Sigmoid colon (tissue), 6 donors: ENCODE measurements at regions not wholly inside any gene's neighbourhood (a gene's known extent, or its start where the extent isn't known, plus 50 kb on each side); places are given as distances from the start of the nearest gene placed in this dataset.

ENCODE experiments used
- DNase-seq: peaks from one replicate; pipeline ENCODE4 v3.0.0-alpha.2; 2019
- H3K27ac ChIP-seq, 4 donors: fragments of 200-600 bp; sonication (generic); one replicate each; pipeline ENCODE4 v1.5.1; 2016 to 2019; ENCODE audit warnings: mild to moderate bottlenecking in 1 of 4
- H3K27me3 ChIP-seq, 3 donors: fragments of 200-600 bp; sonication (generic); one replicate each; pipeline ENCODE4 v1.5.1; 2019; ENCODE audit warnings: mild to moderate bottlenecking in 1 of 3
- H3K36me3 ChIP-seq, 4 donors: fragments of 200-600 bp; sonication (generic); one replicate each; pipeline ENCODE4 v1.5.1; 2016 to 2019
- H3K4me1 ChIP-seq, 4 donors: fragments of 200-600 bp; sonication (generic); one replicate each; pipeline ENCODE4 v1.5.1; 2017 to 2019
- H3K4me3 ChIP-seq, 4 donors: fragments of 200-600 bp; sonication (generic); one replicate each; pipeline ENCODE4 v1.5.1; 2017 to 2019; ENCODE audit warnings: mild to moderate bottlenecking in 2 of 4, moderate library complexity in 1 of 4
- H3K9me3 ChIP-seq, 4 donors: fragments of 200-600 bp in 3 of 4; sonication (generic) in 3 of 4; one replicate each; pipeline versions ENCODE4 v1.5.1 to v1.6.1; 2013 to 2019
- EP300 ChIP-seq, 4 donors: sonication (generic); formaldehyde crosslinking; IDR thresholded peaks; one replicate each; pipeline ENCODE4 v1.6.1; 2017; ENCODE audit warnings: antibody characterized with exemption in 4 of 4
- POLR2A ChIP-seq, 2 donors: fragments of 450-650 bp; IDR thresholded peaks; one replicate each; pipeline ENCODE4 v1.6.1; 2016; ENCODE audit warnings: antibody characterized with exemption in 2 of 2, mild to moderate bottlenecking in 2 of 2, moderate library complexity in 2 of 2
- POLR2AphosphoS5 ChIP-seq, 4 donors: sonication (generic); formaldehyde crosslinking; IDR thresholded peaks; one replicate each; pipeline ENCODE4 v1.6.1; 2017; ENCODE audit warnings: antibody characterized with exemption in 4 of 4
- WGBS, 2 donors: extraction: QIAGEN DNeasy Blood & Tissue Kit; methylation state at CpG; one replicate each; pipeline ENCODE4 v1.1.7; 2013; 5-methylcytosine and 5-hydroxymethylcytosine counted together
- intact Hi-C: fragments of 100-400 bp; cut with DNase I; formaldehyde crosslinking; loops from one replicate; pipeline ENCODE4 v1.15.1; 2023
- TF ChIP-seq, protein P1 (sequence below), 4 experiments: fragments of 450-650 bp in 3 of 4; fragments of 200-600 bp in 1 of 4; IDR thresholded peaks; one replicate each; pipeline ENCODE4 v1.5.1; 2016 to 2019; ENCODE audit warnings: antibody characterized with exemption in 4 of 4, mild to moderate bottlenecking in 3 of 4, moderate library complexity in 2 of 4
- donor health status: healthy with polysubstance abuse.
- donor health status: healthy.

DNA sequence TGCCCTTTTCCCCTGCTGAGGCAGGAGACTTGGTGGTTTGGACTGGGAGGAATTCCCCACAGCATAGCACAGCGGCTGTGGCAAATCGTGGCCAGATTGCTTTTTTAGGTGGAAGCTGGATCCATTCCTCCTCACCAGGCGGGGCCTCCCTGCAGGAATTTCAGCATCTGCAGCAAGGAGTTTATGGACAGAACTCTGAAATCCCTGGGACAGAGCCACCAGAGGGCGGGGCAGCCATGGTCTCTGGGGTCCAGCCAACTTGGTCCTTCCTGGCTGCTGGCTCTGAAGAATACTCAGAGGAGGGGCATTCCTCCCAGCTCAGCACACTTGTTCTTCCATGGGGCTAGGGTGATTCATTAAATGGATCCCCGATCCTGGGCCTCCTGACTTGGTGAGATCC lies 794.3 kb downstream of the SH3BGRL start:
- H3K27ac ChIP-seq: no peak overlapping the region
- H3K27me3 ChIP-seq: no peaks in the 10 kb centered on the region
- no peaks in the 10 kb centered on the region for H3K4me1 ChIP-seq
- no peaks in the 10 kb centered on the region for H3K36me3 ChIP-seq
- H3K4me3 ChIP-seq: no peak overlapping the region
- no peak for DNase-seq
- intact Hi-C loops: no loop called here
- TF ChIP-seq POLR2AphosphoS5 (IDR thresholded peaks at IDR 0.05): no peak
- TF ChIP-seq, protein P1, sequence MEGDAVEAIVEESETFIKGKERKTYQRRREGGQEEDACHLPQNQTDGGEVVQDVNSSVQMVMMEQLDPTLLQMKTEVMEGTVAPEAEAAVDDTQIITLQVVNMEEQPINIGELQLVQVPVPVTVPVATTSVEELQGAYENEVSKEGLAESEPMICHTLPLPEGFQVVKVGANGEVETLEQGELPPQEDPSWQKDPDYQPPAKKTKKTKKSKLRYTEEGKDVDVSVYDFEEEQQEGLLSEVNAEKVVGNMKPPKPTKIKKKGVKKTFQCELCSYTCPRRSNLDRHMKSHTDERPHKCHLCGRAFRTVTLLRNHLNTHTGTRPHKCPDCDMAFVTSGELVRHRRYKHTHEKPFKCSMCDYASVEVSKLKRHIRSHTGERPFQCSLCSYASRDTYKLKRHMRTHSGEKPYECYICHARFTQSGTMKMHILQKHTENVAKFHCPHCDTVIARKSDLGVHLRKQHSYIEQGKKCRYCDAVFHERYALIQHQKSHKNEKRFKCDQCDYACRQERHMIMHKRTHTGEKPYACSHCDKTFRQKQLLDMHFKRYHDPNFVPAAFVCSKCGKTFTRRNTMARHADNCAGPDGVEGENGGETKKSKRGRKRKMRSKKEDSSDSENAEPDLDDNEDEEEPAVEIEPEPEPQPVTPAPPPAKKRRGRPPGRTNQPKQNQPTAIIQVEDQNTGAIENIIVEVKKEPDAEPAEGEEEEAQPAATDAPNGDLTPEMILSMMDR (IDR thresholded peaks at IDR 0.05): no peak
- no peak for TF ChIP-seq POLR2A (IDR thresholded peaks at IDR 0.05)
- no peak for TF ChIP-seq EP300 (IDR thresholded peaks at IDR 0.05)
- WGBS, 2 donors: 81 to 87% methylated on average over 5 of the region's 5 CpGs
- no peaks in the 10 kb centered on the region for H3K9me3 ChIP-seq

GRCh38 chrX:82029571-82030218 lies 827.8 kb downstream of the SH3BGRL start:
- intact Hi-C loops: no loop called here
- 66 to 75% methylated on average over 10 of the region's 10 CpGs for WGBS, 2 donors
- no peak overlapping the region for H3K27ac ChIP-seq

GRCh38 chrX:82031250-82031649 lies 829.3 kb downstream of the SH3BGRL start:
- 71 to 79% methylated on average over 1 of the region's 1 CpG for WGBS, 2 donors
- TF ChIP-seq EP300 (IDR thresholded peaks at IDR 0.05) (no peak), POLR2A (IDR thresholded peaks at IDR 0.05) (no peak), POLR2AphosphoS5 (IDR thresholded peaks at IDR 0.05) (no peak)
- TF ChIP-seq, protein P1 (IDR thresholded peaks at IDR 0.05): no peak
- no peak overlapping the region for H3K27ac ChIP-seq
- no peak overlapping the region for H3K4me3 ChIP-seq
- no peak for DNase-seq
- no peaks in the 10 kb centered on the region for H3K36me3 ChIP-seq
- no peaks in the 10 kb centered on the region for H3K9me3 ChIP-seq
- H3K27me3 ChIP-seq: no peaks in the 10 kb centered on the region
- no peaks in the 10 kb centered on the region for H3K4me1 ChIP-seq
- intact Hi-C loops: no loop called here

More at GRCh38 chrX:82029571-82030218, 827.8 kb downstream of the SH3BGRL start:
- Histone ChIP-seq H3K9me3 (no peaks in the 10 kb centered on the region), H3K4me1 (no peaks in the 10 kb centered on the region), H3K36me3 (no peaks in the 10 kb centered on the region), H3K4me3 (no peak overlapping the region), H3K27me3 (no peaks in the 10 kb centered on the region)
- TF ChIP-seq EP300 (IDR thresholded peaks at IDR 0.05) (no peak), POLR2A (IDR thresholded peaks at IDR 0.05) (no peak), POLR2AphosphoS5 (IDR thresholded peaks at IDR 0.05) (no peak)
- TF ChIP-seq, protein P1 (IDR thresholded peaks at IDR 0.05): no peak
- no peak for DNase-seq

- Histone ChIP-seq H3K36me3 (no peaks in the 10 kb centered on the region), H3K4me1 (no peaks in the 10 kb centered on the region), H3K4me3 (no peak overlapping the region), H3K9me3 (no peaks in the 10 kb centered on the region), H3K27ac (no peak overlapping the region), H3K27me3 (no peaks in the 10 kb centered on the region)
- intact Hi-C loops: no loop called here
- no peak for DNase-seq
- 79 to 80% methylated on average over 3 of the region's 3 CpGs for WGBS, 2 donors
- TF ChIP-seq, protein P1 (IDR thresholded peaks at IDR 0.05): no peak
- TF ChIP-seq POLR2A (IDR thresholded peaks at IDR 0.05) (no peak), EP300 (IDR thresholded peaks at IDR 0.05) (no peak), POLR2AphosphoS5 (IDR thresholded peaks at IDR 0.05) (no peak)
These were observed 836.9 kb downstream of the SH3BGRL start for GRCh38 chrX:82038793-82039192.

GRCh38 chrX:82041034-82041433 lies 839.1 kb downstream of the SH3BGRL start:
- Histone ChIP-seq H3K36me3 (no peaks in the 10 kb centered on the region), H3K4me1 (no peaks in the 10 kb centered on the region), H3K4me3 (no peak overlapping the region), H3K9me3 (no peaks in the 10 kb centered on the region), H3K27me3 (no peaks in the 10 kb centered on the region), H3K27ac (no peak overlapping the region)
- TF ChIP-seq, protein P1 (IDR thresholded peaks at IDR 0.05): no peak
- TF ChIP-seq EP300 (IDR thresholded peaks at IDR 0.05): no peak
- TF ChIP-seq POLR2A (IDR thresholded peaks at IDR 0.05): no peak
- no peak for TF ChIP-seq POLR2AphosphoS5 (IDR thresholded peaks at IDR 0.05)
- intact Hi-C loops: no loop called here
- 88 to 94% methylated on average over 3 of the region's 3 CpGs for WGBS, 2 donors
- DNase-seq: no peak
